ENCODE measurements at regions not wholly inside any gene's neighbourhood (a gene's known extent, or its start where the extent isn't known, plus 50 kb on each side); places are given as distances from the start of the nearest gene placed in this dataset.

- DNase-seq: no peak
These were observed 379.2 kb downstream of the VPS13C start for GRCh38 chr15:61681038-61681418.

- DNase-seq: no peak
These were observed 379.8 kb downstream of the VPS13C start for GRCh38 chr15:61680260-61681037.

GRCh38 chr15:61671736-61672135 lies 388.5 kb downstream of the VPS13C start:
- DNase-seq: no peak

GRCh38 chr15:61668444-61668843 lies 391.8 kb downstream of the VPS13C start:
- no peak for DNase-seq

- DNase-seq: no peak
These were observed 398.5 kb downstream of the VPS13C start for GRCh38 chr15:61661791-61662190.

GRCh38 chr15:61660579-61660978 lies 399.7 kb downstream of the VPS13C start:
- DNase-seq: no peak

GRCh38 chr15:61659566-61660190 lies 400.6 kb downstream of the VPS13C start:
- no peak for DNase-seq

- DNase-seq: no peak
These were observed 402.8 kb downstream of the VPS13C start for GRCh38 chr15:61657461-61657860.

GRCh38 chr15:61656391-61656790 lies 403.9 kb downstream of the VPS13C start:
- DNase-seq: no peak

GRCh38 chr15:61655881-61656280 lies 404.4 kb downstream of the VPS13C start:
- no peak for DNase-seq

- no peak for DNase-seq
These were observed 405.3 kb downstream of the VPS13C start for GRCh38 chr15:61654918-61655317.

GRCh38 chr15:61654002-61654740 lies 406.1 kb downstream of the VPS13C start:
- no peak for DNase-seq

GRCh38 chr15:61653110-61653509 lies 407.1 kb downstream of the VPS13C start:
- no peak for DNase-seq

- no peak for DNase-seq
These were observed 409.0 kb downstream of the VPS13C start for GRCh38 chr15:61651267-61651666.

- DNase-seq: no peak
These were observed 411.2 kb downstream of the VPS13C start for GRCh38 chr15:61649046-61649445.

- no peak for DNase-seq
These were observed 415.4 kb upstream of the RORA start for GRCh38 chr15:61644550-61644949.

- no peak for DNase-seq
These were observed 412.5 kb upstream of the RORA start for GRCh38 chr15:61641645-61642044.

- DNase-seq: no peak
These were observed 411.7 kb upstream of the RORA start for GRCh38 chr15:61640756-61641155.

- no peak for DNase-seq
These were observed 410.4 kb upstream of the RORA start for GRCh38 chr15:61639491-61639890.

GRCh38 chr15:61634837-61635236 lies 405.7 kb upstream of the RORA start:
- DNase-seq: no peak

GRCh38 chr15:61633951-61634350 lies 404.8 kb upstream of the RORA start:
- DNase-seq: no peak

- DNase-seq: no peak
These were observed 400.2 kb upstream of the RORA start for GRCh38 chr15:61629269-61629668.

- DNase-seq: no peak
These were observed 395.8 kb upstream of the RORA start for GRCh38 chr15:61624950-61625349.

GRCh38 chr15:61623746-61624145 lies 394.6 kb upstream of the RORA start:
- no peak for DNase-seq
